Transverse colon (tissue), 3 donors: ENCODE measurements at regions not wholly inside any gene's neighbourhood (a gene's known extent, or its start where the extent isn't known, plus 50 kb on each side); places are given as distances from the start of the nearest gene placed in this dataset.

ENCODE experiments used
- CTCF ChIP-seq, 5 experiments: fragments of 200-600 bp in 3 of 5; fragments of 450-650 bp in 2 of 5; sonication (generic) in 3 of 5; IDR thresholded peaks; 1 replicate in 2 of 5; 2 replicates in 3 of 5; pipeline ENCODE4 v1.5.1; 2016 to 2017; ENCODE audit warnings: antibody characterized with exemption in 5 of 5, inconsistent platforms in 3 of 5, mild to moderate bottlenecking in 2 of 5, moderate library complexity in 1 of 5
- POLR2A ChIP-seq: fragments of 450-650 bp; IDR thresholded peaks from one replicate; pipeline ENCODE4 v1.6.1; 2016; ENCODE audit warnings: antibody characterized with exemption, mild to moderate bottlenecking, moderate library complexity

DNA sequence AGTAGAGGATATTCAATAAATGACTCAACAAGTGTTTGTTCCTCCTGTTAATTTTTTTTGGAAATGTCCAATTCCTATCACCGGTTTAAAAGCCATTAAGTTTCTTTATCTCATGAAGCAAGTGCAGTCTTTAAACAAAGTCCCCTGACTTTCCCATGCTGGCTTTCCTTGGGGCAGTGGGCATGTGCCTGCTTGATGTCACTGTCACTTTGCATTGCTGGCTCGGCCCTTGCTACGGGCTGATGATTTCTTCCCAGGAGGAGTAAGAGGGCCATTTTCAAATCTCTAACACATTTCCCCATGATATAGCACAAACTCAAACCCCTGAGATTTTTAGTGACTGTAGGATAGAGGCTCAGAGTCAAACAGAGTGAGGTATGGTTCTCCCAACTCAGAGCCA lies 275.8 kb upstream of the TENM3 start:
- TF ChIP-seq CTCF (IDR thresholded peaks at IDR 0.05) (no peak), POLR2A (no peak)
